SJSA1 (cell line): ENCODE measurements at regions not wholly inside any gene's neighbourhood (a gene's known extent, or its start where the extent isn't known, plus 50 kb on each side); places are given as distances from the start of the nearest gene placed in this dataset.

Experiments
- DNase-seq, 2 experiments: peaks; one replicate each; pipeline ENCODE4 v3.0.0-alpha.2; 2015 to 2020; ENCODE audit warnings: low spot score in 2 of 2, low read depth in 1 of 2
- H3K27ac ChIP-seq: fragments of 250-450 bp; sonication (Bioruptor Pico); 2 replicates; pipeline ENCODE4 v1.5.1; 2020; ENCODE audit warnings: mild to moderate bottlenecking, moderate library complexity
- H3K27me3 ChIP-seq: fragments of 250-450 bp; sonication (Bioruptor Pico); replicated peaks from 2 replicates; pipeline ENCODE4 v1.5.1; 2020; ENCODE audit warnings: mild to moderate bottlenecking, moderate library complexity
- H3K36me3 ChIP-seq: fragments of 250-450 bp; sonication (Bioruptor Pico); 2 replicates; pipeline ENCODE4 v1.5.1; 2020; ENCODE audit warnings: mild to moderate bottlenecking
- H3K4me1 ChIP-seq: fragments of 250-450 bp; sonication (Bioruptor Pico); replicated peaks from 2 replicates; pipeline ENCODE4 v1.6.1; 2021; ENCODE audit warnings: mild to moderate bottlenecking
- H3K4me3 ChIP-seq: fragments of 250-450 bp; sonication (Bioruptor Pico); 2 replicates; pipeline ENCODE4 v1.5.1; 2020; ENCODE audit warnings: mild to moderate bottlenecking
- H3K9me3 ChIP-seq: fragments of 250-450 bp; sonication (Bioruptor Pico); replicated peaks from 2 replicates; pipeline ENCODE4 v1.5.1; 2020; ENCODE audit warnings: mild to moderate bottlenecking

DNA sequence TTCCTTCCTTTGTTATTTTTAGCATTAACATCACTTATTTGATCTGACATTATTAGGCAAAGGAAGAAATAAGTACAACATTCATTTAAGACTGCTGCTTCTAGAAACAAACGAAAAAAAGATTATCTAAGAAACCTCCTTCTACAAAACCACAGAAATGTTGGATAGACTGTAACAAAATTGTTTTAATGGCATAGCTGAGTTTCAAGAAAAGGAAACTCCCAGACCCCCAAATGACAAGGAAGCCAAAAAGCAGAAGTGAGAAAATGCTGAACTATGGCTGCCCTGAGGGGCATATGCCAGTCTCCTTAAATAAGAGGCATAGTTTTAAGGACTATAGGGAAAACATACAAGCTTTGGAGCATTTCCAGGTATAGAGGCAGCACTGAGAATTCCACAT is 1431.6 kb upstream of the TENM3 start:
- no peaks in the 10 kb centered on the region; the same call in 1 of the 2 replicates for H3K27me3 ChIP-seq
- H3K9me3 ChIP-seq, result no peaks in the 10 kb centered on the region
- DNase-seq, result no peak
- no peak overlapping the region for H3K27ac ChIP-seq
- H3K36me3 ChIP-seq, result no peaks in the 10 kb centered on the region
- no peaks in the 10 kb centered on the region for H3K4me1 ChIP-seq
- H3K4me3 ChIP-seq, result no peak overlapping the region

DNA sequence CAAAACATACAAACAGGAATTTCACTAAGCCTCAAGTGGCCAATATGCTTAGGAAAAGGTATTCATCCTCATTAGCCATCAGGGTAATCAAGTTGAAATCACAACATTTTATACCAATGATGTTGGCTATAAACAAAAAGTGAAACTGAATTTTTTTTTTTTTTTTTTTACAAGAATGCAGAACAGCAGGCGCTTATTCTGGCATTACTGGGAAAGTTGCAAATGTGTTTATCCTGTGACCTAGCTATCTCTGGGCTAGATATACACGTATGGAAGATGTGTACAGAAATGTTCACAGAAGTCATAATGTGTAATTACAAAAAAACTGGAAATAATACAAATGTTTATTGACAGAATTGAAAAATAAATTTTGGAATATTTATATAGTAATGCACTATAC is 1430.4 kb upstream of the TENM3 start:
- Histone ChIP-seq H3K36me3 (no peaks in the 10 kb centered on the region), H3K27ac (no peak overlapping the region), H3K4me1 (no peaks in the 10 kb centered on the region), H3K27me3 (no peaks in the 10 kb centered on the region; the same call in 1 of the 2 replicates), H3K4me3 (no peak overlapping the region), H3K9me3 (no peaks in the 10 kb centered on the region)
- DNase-seq, result no peak

DNA sequence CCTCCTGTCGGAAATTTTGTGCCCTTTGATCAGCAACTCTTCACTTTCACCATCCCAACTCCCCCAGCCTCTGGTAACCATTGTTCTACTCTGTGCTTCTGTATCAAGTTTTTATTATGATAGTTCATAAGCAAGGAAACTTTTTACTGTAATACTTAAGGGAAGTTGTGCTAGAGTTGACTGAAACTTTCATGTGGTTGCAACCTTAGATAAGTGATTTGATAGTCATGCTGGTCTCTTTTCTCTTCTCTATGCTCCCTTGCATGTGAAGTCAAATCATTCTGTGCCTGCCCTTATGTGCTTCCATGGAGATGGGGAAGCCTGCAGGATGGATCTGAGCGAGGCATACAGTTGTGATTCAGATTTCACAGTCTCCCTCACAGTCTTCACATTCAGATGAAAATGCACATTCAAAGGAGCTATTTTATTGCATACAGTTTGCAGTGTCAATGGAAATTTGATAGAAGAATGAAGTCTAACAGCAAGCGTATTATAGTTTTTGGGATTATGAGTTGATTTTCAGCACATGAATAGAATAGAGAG is 1428.3 kb upstream of the TENM3 start:
- H3K27me3 ChIP-seq, result no peaks in the 10 kb centered on the region
- H3K36me3 ChIP-seq, result no peaks in the 10 kb centered on the region
- H3K4me3 ChIP-seq, result no peak overlapping the region
- H3K27ac ChIP-seq, result no peak overlapping the region
- DNase-seq, result no peak
- H3K4me1 ChIP-seq, result no peaks in the 10 kb centered on the region
- H3K9me3 ChIP-seq, result no peaks in the 10 kb centered on the region

DNA sequence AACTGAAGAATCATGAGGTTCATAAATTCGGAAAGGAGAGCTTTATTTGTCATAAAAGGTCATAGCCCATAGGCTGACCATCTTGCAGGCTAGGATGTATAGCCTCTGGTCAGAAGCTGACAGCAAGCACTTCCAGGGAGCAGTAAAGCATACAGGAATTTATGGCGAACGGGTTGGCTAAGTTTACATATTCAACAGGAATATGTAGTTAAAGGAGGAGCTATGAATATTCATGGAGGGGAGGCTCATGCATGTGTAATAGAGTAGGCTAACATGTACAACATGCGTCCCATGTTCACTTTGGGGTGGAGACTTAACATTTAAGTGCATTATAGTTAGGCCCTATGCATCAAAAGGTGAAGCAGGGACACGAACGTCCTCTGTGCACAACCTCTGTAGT is 1425.7 kb upstream of the TENM3 start:
- H3K4me1 ChIP-seq, result 0 out of 2 replicates have a peak, but pooled peaks cover 5% of the 10 kb centered on the region
- no peak overlapping the region for H3K4me3 ChIP-seq
- no peaks in the 10 kb centered on the region; the same call in 1 of the 2 replicates for H3K27me3 ChIP-seq
- no peaks in the 10 kb centered on the region for H3K9me3 ChIP-seq
- no peaks in the 10 kb centered on the region for H3K36me3 ChIP-seq
- DNase-seq, result no peak
- H3K27ac ChIP-seq, result no peak overlapping the region

DNA sequence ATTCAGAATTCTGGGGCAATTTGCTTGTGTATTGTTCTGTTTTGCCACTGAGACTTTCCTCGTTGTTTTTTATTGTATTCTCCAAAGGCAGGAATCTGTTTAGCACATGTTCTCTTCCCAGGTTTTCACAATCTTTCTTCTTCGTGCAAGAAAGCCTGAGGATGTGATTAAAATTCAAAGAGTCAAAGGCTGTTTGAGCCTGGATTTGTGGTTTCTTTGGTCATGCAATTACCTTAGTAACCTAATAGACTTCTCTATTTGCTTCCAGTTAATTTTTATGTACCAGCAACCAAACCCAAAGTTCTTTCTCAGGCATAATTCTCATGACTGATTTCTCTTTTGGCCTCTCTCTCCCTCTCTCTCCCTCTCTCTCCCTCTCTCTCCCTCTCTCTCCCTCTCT is 1420.1 kb upstream of the TENM3 start:
- no peak for DNase-seq
- Histone ChIP-seq H3K27me3 (no peaks in the 10 kb centered on the region; the same call in 1 of the 2 replicates), H3K27ac (no peak overlapping the region), H3K4me3 (no peak overlapping the region), H3K4me1 (peaks cover 16% of the 10 kb centered on the region; the same call in 1 of the 2 replicates), H3K36me3 (no peaks in the 10 kb centered on the region), H3K9me3 (no peaks in the 10 kb centered on the region)

DNA sequence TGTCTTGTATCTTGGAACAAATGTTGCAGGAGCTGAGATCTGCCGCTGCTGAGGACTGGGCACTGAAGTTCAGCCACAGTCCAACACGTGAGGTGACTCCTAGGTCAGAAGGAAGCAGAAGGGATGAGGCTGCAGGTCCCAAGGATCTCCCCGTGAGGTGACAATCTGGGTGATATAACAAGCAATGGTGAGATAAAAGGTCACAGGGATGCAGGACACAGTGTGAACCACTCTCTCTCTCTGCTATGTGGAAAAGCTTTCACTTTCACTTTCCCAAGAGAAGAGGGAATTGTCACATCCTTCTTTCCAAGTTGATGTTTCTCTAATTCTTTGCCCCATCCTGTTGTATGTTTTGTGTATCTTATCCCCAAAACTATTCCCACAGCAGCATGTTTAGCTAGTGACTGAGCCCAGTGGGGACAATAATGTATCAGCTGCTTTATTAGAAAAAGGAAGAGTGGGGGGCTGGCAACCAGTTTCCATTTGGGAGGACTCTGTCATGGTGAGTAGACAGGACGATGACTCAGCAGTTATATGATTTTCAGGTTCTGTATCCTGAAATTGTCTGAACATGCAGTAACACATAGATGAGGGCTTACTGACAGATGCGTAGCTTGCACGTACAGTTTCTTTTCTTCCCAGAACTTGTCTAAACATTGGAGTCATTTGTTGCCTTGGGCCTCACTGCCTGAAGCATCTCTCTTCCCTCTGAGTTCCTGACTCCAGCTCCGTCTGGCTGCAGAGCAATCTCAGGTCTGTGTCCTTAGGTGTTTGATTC is 1415.8 kb upstream of the TENM3 start:
- peaks cover 12% of the 10 kb centered on the region; the same call in 1 of the 2 replicates for H3K4me1 ChIP-seq
- H3K27ac ChIP-seq, result peak overlapping the region; percentile 27; the same call in 1 of the 2 replicates
- H3K9me3 ChIP-seq, result no peaks in the 10 kb centered on the region
- no peaks in the 10 kb centered on the region for H3K36me3 ChIP-seq
- no peak overlapping the region for H3K4me3 ChIP-seq
- peak in 1 of 2 experiments; percentile 48 for DNase-seq
- no peaks in the 10 kb centered on the region for H3K27me3 ChIP-seq

DNA sequence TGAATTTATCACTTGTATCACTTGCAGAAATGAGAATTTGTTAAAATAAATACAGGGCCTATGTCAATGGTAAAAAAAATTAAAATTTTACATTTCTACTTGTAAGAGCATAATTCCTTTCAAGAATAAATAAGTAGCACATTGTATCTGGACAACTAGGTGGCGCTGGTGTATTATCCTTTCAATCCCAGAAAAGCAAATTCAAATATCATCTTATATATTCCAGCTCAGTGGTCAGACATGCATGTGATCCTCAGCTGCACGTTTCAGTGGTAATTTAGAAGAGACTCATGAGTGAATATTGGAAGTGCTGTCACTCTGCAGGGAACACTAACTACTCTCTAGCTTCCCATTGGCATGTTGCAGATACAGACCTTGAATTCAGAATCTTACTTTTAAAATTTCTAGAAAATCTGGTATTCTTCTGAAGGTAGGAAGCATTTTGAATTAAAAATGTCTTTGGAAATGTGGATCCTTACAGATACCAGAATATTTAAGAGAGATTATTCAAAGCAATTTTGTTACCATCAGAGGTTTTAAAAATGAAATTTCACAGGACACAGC is 1414.7 kb upstream of the TENM3 start:
- peaks cover 8% of the 10 kb centered on the region; the same call in 1 of the 2 replicates for H3K4me1 ChIP-seq
- no peaks in the 10 kb centered on the region for H3K27me3 ChIP-seq
- no peaks in the 10 kb centered on the region for H3K9me3 ChIP-seq
- no peaks in the 10 kb centered on the region for H3K36me3 ChIP-seq
- no peak overlapping the region for H3K4me3 ChIP-seq
- DNase-seq, result peak; percentile 46 to 55
- H3K27ac ChIP-seq, result no peak overlapping the region

DNA sequence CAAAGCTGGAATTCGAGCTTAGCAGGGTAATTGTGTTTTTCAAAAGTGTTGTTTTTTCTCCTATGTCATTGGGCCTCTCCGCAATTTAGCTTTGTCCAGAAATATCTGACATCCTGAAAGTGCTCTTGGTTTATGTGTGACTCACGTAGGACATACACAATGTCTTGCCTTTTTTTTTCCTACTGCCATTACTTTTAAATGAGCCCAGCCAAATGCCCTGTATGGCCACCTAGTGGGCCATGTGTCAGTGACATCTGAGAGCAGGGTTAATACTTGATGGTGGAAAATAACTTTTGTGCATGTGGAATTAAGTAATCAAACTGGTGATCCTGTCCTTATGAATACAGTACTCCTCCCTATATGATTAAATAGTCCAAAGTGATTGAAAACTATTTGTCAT is 1411.1 kb upstream of the TENM3 start:
- DNase-seq, result peak in 1 of 2 experiments; percentile 52
- no peak overlapping the region for H3K27ac ChIP-seq

DNA sequence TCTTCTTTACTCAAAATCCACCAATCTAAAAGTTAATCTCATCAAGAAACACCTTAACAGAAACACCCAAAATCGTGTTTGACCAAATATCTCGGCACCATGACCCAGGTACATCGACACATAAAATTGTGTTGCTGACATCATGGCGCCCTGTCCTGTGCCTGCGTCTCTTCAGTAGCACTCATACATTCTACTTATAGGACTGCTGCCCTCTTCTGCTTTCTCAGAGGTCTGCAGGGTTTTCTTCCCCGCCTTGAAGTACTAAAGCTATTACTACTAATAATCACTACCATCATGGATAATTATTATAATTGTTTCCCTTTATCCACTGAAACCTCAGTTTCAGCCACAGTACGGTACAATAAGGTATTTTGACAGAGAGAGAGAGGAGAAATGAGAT is 1403.1 kb upstream of the TENM3 start:
- H3K36me3 ChIP-seq, result no peaks in the 10 kb centered on the region
- peaks cover 4% of the 10 kb centered on the region; the same call in 1 of the 2 replicates for H3K4me1 ChIP-seq
- H3K4me3 ChIP-seq, result no peak overlapping the region
- DNase-seq, result no peak
- no peaks in the 10 kb centered on the region for H3K9me3 ChIP-seq
- no peak overlapping the region for H3K27ac ChIP-seq
- no peaks in the 10 kb centered on the region for H3K27me3 ChIP-seq

More for the DNA sequence above, 1411.1 kb upstream of the TENM3 start:
- Histone ChIP-seq H3K4me3 (no peak overlapping the region), H3K36me3 (no peaks in the 10 kb centered on the region), H3K9me3 (no peaks in the 10 kb centered on the region), H3K4me1 (peaks cover 13% of the 10 kb centered on the region), H3K27me3 (no peaks in the 10 kb centered on the region)

DNA sequence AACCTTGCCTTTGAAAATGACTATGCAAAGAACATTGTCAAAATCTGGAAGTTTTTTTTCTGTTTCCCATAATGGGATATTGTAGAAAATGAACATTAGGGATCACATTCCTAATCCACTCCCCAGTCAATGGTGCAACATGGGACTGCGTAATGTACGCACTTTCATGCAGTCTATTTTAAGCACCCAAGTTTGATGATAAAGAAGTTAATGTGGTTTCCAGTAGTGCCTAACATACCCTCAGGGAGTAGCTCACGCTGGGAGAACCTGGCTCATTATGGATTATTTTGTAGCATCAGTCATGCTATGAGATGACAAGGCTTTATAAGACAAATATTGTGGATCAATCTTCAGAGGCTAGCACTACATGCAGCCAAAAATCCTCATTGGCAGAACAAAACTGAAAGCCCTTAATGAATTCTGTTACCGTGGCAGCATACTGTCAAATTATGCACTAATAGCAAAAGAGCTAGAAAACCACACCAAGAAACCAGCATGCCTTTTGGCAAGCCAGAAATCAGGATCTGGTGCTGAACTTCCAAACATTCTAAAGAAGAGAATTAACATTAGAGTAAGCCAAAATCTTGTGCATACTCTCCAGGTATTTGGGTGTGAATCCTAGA is 1392.8 kb upstream of the TENM3 start:
- Histone ChIP-seq H3K4me1 (no peaks in the 10 kb centered on the region), H3K27me3 (no peaks in the 10 kb centered on the region), H3K9me3 (no peaks in the 10 kb centered on the region), H3K27ac (no peak overlapping the region), H3K4me3 (no peak overlapping the region), H3K36me3 (no peaks in the 10 kb centered on the region)
- no peak for DNase-seq

DNA sequence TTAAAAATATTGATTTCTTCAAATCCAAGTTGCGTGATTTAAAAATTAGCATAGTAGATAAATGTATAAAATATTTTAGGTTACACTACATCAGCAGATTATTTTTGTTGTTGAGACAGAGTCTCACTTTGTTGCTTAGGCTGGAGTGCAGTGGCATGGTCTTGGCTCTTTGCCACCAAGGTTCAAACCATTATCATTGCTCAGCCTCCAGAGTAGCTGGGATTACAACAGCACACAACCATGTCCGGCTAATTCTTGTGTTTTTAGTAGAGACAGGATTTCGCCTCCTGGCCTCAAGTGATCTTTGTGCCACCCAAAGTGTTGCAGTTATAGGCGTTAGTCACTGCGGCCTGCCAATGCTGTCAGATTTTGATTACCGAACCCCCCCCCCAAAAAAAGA is 1390.5 kb upstream of the TENM3 start:
- no peak for DNase-seq
- H3K27ac ChIP-seq, result no peak overlapping the region
- no peak overlapping the region for H3K4me3 ChIP-seq
- no peaks in the 10 kb centered on the region for H3K36me3 ChIP-seq
- H3K4me1 ChIP-seq, result no peaks in the 10 kb centered on the region
- no peaks in the 10 kb centered on the region for H3K27me3 ChIP-seq
- no peaks in the 10 kb centered on the region for H3K9me3 ChIP-seq

DNA sequence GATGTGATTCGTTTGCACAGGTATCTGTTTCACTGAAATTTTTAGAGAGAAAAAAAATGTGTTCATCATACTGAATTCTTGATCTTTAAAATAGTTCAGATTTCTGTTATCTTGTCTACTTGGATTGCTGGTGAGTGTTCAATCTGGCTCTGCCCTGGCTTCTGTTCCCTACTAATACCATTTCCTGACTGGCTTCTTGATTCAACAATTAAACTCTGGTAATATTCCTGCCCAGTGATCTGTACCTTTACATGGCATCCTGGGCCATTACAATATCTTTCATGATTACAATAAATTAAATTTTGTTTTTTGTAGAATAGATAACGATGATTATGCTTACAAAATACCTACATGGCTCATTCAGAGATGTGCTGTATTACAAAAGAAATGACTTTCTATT is 1388.0 kb upstream of the TENM3 start:
- H3K9me3 ChIP-seq, result no peaks in the 10 kb centered on the region
- no peaks in the 10 kb centered on the region for H3K4me1 ChIP-seq
- no peak for DNase-seq
- H3K4me3 ChIP-seq, result no peak overlapping the region
- no peak overlapping the region for H3K27ac ChIP-seq
- H3K27me3 ChIP-seq, result no peaks in the 10 kb centered on the region
- no peaks in the 10 kb centered on the region for H3K36me3 ChIP-seq

DNA sequence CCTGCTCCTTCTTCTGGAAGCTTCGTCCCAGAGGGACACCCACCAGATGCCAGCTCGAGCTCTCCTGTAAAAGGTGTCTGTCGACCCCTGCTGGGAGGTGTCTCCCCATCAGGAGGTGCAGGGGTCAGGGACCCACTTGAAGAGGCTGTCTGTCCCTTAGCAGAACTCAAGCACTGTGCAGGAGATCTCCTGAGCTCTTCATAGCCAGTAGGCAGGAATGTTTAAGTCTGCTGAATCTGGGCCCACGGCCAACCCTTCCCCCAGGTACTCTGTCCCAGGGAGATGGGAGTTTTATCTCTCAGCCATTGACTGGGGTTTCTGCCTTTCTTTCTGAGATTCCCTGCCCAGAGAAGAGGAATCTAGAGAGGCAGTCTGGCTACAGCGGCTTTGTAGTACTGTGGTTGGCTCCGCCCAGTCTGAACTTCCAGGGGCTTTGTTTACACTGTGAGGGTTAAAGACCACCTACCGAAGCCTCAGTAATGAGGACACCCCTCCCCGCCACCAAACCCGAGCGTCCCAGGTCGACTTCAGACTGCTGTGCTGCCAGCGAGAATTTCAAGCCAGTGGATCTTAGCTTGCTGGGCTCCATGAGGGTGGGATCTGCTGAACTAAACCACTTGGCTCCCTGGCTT is 1383.0 kb upstream of the TENM3 start:
- Histone ChIP-seq H3K4me1 (no peaks in the 10 kb centered on the region), H3K36me3 (no peaks in the 10 kb centered on the region), H3K27me3 (no peaks in the 10 kb centered on the region), H3K9me3 (no peaks in the 10 kb centered on the region), H3K27ac (no peak overlapping the region), H3K4me3 (no peak overlapping the region)
- DNase-seq, result no peak
